GM04503 (cell line): ENCODE measurements at regions not wholly inside any gene's neighbourhood (a gene's known extent, or its start where the extent isn't known, plus 50 kb on each side); places are given as distances from the start of the nearest gene placed in this dataset.

Experiments
- DNase-seq: peaks from one replicate; pipeline ENCODE4 v3.0.0-alpha.2; 2012; ENCODE audit warnings: low read depth

DNA sequence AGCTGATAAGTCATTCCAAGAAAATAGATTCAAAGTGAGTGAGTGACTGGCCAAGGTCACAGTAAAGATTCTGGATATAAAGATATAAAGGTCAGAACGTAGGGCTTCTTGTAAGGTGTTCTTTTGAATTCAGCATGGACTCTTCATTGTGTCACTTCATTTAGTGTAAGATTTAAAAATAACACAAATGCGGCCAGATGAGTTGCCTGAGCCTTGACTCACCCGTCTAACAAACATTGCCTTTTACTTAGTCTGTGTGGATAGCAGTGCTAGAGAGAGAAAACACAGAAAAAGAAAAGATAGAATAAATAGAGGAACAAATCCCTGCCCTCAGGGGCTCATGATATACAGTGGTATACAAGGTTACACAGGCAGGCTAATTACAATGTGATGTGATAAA lies 223.4 kb downstream of the PLPP3 start:
- DNase-seq = no peak

DNA sequence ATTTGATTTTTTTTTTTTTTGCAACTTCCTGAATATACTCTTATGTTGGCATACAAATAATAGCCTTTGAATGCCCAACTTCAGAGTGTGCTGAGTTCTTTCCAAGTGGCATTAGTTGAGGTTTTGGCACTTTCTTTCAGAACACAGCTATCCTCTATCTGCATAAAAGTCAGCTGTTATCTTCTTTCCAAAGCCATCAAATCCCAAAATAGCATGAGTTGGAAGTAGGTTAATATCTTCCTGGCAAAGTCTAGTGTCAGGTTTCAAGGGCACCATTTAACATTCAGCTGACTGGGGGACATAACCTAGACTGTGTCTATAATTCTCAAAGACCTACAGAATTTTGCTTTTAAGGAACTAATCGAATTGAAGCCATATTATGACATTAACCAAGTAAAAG lies 223.9 kb downstream of the PLPP3 start:
- DNase-seq = no peak

DNA sequence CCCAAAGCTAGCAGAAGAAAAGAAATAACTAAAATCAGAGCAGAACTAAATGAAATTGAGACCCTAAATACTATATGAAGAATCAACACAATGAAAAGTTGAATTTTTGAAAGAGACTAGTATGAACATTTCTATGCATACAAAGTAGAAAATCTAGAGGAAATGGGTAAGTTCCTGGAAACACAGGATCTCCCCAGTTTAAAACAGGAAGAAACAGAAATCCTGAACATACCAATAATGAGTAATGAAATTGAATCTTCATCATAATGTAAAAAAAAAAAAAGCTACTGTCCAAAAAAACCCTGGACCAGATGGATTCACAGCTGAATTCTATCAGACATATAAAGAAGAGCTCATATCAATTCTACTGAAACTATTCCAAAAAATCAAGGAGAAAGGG lies 233.5 kb downstream of the PLPP3 start:
- no peak for DNase-seq

DNA sequence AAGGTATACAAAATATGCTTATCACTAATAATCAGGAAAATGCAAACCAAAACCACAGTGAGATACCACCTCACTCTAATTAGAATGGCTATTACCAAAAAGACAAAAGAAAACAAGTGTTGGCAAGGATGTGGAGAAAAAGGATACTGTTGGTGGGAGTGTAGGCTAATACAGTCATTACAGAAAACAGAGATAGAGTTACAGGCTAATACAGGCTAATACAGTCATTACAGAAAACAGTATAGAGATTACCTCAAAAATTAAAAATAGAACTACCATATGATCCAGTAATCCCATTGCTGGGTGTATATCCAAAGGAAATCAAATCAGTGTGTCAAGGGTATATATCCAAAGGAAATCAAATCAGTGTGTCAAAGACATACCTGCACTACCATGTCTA lies 238.4 kb downstream of the PLPP3 start:
- DNase-seq = no peak

DNA sequence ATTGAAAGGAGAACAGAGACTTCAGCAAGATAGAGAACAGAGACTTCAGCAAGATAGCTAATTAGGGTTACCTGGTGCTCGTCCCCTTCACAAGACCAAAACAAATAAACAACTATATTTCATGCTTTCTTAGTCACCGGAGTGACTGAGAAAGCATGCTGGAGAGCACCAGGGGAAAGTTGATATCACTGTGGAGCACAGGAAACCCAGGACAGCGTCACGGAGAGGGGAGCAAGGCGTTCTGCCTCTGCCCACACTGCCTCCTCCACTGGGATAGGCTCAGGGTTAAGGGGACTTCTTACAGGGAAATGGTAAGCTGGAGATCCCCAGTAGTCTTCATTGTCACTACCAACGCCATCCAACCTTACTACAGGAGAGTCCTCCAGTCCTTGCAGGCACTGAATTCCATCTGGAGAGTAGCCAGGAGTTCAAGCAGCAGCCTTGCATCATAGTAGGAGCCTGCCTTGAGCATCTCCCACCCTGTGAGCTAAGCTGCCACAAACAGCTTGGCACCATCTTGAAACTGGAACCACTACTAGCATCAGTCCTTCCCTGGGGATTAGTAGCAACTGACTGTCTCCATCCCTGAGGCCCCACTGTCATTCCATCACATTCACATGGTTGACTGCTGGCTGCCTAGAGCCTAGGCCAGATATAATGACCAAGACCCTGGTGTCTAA lies 239.4 kb downstream of the PLPP3 start:
- no peak for DNase-seq

DNA sequence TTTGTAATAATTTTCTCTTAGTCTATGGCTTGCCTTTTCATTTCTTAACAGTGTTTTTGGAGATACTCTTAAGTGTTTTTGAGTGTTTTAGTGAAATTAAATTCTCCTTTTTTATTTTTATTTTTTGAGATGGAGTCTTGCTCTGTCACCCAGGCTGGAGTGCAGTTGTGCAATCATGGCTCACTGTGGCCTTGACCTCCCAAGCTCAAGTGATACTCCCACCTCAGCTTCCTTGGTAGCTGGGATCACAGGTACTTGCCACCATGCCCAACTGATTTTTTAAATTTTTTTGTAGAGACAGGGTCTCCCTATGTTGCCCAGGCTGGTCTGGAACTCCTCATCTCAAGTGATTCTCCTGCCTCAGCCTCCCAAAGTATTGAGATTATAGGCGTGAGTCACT lies 240.3 kb downstream of the PLPP3 start:
- DNase-seq = no peak

DNA sequence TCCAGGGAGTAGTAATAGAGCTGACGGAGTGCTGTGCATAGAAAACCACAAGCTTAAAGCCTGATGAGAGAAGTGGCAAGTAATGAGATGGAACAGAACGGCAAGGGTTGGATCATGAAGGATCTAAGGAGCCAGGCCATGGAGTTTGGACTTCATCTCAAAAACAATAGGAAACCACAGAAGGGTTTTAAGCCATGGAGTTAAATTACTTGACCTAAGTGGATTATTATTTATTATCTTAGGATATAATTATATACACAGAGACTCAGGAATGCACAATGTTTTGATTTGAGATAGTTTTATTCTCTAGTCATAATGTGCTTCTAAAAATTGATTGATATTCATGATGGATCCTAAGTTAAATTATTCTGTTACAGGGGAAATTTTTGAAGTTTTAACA lies 242.4 kb downstream of the PLPP3 start:
- no peak for DNase-seq

DNA sequence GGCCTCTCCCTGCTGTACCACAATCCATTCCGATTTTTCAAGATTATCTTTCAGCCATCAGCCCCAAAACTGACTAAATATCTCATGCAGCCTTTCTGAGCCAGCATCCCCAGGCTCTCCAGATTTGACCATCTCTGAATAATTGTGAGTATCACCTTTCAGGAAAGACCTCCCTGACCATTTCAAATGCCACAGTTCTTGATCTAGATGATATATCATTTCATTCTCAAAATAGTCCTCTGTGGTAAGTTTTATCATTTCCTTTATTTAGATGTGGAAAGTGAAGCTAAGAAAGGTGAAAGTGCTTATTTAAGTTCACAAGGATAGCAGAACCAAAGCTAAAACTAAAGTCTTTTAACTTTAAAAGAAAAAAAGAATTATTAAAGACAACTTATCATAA lies 244.0 kb downstream of the PLPP3 start:
- no peak for DNase-seq

DNA sequence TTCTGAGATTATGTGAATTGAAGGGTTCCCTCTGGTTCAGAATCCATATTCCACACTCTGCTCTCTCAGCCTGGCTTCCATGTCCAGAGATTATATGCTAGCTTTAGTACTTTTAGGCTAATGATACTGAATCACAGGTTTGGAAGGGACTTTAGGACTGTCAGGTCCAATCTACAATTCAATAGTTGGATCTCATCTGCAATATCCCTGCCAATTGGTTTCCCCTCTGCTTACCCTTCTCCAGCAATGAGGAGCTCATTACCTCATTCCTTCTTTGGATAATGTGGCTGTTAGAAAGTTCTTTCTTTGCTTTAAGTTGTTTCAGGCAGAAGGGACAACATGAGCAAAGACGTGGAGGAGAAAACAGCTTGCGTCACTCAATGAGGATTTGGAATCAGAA lies 245.3 kb downstream of the PLPP3 start:
- DNase-seq = no peak

DNA sequence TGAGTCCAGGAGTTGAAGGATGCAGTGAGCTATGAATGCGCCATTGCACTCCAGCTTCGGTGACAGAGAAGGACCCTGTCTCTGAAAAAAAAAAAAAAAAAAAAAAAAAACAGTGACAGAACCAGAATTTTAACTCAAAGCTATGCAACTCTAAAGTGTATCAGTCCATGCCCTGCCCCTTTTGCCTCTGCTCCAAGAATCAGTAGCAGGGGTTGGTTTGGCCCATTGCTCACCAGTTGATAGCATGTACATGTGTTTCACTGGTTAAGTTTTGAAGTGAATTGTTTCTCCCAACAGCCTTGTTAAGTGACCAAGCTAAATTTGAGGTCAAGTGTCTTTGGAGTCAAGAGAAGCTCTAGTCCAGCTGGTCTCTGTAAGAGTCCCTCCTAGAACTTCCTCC lies 245.9 kb downstream of the PLPP3 start:
- DNase-seq = no peak

DNA sequence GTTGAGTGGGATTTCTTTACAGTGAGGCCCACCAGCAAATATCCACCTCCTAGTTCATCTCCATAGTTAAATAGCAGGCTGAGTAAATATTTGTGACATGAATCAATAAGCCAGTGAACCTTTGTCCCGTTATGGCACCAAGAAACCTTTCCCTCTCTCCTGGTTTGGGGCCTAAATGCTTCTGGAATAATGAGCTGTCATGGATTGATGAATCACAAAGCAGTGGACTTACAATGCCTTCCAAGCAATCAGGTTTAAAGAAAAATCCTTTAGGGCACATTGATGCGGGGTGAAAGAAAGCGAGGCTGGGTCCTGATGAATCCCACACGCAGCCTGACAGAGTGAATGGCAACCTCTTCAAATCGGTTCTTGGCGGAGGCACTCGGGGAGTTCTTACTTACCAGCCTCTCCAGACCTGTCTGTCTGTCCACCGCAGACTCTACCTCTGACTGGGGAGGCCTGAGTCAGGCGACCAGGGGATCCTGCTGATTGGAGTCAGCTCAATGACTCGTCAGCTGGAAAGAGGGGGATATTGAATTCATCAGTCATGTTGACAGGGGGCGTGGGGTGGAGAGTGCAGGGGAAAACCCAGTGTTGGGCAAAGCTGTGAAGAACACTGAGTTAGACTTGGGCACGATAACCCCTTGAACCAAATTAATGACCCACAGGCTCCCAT lies 247.3 kb downstream of the PLPP3 start:
- no peak for DNase-seq

DNA sequence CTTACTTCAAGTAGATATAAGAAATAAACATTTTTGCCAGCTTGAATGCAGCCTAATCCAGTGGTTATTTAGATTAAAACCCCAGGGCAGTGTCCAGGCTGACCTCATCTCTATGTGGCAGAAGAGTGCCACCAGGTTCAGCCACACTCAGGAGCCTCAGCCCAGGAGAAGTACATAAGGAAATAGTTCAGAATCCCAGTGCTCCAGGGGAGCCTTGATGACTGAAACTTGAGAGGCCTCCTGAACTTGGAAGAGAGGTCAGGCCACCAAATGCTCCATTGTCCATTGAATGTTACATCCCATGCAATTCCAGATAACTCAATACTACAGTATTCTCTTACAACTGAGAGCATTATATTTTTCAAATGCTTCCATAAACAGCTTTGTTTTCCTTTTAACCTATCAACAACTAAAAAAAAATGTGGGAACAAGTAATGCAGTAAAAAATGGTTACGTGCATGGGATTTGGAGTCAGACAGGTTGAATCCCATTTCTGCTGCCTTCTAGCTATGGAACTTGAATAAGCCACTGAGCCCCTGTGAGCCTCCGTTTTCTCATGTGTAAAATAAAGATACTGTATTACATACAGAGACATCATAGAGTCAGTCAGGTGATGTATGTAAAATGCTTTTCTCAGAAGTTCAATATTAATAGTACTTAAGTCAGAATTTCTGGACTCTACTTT lies 248.0 kb downstream of the PLPP3 start:
- DNase-seq = no peak

DNA sequence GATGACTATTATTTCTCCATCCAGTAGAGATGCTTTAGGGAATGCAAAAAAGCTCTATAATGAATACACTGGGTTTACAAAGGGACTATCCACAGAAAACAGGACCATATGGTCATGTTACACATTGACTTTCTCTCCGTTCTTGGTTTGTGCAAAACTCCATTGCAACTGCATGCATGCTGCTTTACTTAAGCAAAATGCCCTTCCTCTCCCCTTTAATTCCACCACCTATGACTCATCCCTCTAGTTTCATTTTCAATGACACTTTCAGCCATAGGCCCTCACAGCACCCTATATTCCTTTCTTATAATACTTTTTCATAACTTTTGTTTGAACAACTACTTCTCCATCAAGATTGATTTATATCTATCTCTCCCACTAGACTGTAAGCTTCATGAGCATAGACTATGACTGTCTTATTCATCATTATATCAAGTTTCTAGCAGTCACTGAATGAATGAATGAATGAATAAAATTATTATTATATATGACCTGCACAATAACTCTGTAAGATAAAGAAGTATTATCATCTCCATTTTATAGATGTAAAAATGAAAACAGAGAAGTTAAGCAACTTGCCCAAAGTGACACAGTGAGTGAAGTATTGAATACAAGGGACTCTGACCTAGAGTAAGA lies 248.9 kb downstream of the PLPP3 start:
- DNase-seq = no peak

DNA sequence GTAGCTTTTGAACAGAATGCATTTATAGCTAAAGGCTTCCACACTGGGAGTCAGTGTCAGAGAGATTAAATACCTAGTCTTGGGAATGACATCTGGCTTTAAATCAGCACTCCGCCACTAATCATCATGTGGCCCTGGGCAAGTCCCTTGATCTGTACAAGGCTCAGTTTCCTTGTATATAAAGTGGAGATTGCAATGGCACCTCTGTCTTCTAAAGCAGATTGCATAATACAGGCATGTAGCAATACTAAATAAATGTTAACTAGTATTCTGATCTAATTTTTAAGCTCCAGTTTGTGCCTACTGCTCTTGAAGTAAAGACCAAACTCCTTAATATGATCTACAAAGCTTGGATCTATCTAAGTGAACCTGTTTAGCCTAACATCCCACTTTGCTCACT lies 249.4 kb downstream of the PLPP3 start:
- no peak for DNase-seq

DNA sequence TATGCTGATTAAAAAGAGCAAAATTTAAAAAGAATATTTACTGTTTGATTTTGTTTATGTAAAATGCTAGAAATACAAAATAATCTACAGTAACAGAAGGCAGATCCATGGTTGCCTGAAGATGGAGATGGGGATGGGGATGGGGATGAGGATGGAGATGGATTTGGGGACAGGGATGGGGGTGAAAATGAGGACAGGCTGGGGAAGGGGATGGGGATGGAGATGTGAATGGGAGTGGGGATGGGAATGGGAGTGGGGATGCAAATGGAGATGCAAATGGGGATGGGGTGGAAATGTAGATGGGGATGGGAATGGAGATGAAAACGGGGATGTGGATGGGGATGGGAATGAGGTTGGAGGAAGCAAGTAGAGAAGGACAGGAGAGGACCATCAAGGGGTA lies 252.2 kb downstream of the PLPP3 start:
- DNase-seq = no peak

DNA sequence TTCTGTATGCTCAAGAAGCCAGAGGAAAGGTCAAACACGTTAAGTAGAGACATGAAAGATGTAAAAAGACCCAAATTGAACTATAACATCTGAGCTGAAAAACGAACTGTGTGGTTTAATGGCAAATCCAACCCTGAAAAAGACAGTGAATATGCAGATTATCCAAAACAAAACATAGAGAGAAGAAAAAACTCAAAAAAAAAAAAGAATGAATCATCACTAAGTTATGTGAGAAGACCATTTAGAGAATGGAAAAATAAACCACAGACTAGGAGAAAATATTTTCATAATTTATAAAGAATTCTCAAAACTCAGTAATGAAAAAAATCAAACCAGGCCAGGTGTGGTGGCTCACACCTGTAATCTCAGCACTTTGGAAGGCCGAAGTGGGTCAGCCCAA lies 253.3 kb downstream of the PLPP3 start:
- DNase-seq = no peak

DNA sequence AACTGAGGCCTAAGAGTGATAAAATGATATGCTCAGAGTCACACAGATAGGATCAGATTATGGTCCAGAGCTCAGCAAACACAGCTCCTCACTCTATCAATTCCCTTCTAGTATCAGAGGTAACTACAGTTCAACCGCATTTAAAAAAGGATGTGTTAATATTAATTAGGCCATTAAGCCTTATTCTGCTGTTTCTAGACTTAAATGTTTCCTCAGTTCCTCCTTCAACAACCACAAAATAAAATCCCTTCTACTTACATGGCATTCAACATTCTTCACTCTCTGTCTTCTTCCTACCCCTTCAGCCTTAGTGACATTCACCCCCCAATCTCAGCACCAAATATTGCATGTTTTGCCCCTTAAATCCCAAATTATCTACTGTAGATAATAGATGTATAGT lies 254.9 kb downstream of the PLPP3 start:
- DNase-seq = no peak

DNA sequence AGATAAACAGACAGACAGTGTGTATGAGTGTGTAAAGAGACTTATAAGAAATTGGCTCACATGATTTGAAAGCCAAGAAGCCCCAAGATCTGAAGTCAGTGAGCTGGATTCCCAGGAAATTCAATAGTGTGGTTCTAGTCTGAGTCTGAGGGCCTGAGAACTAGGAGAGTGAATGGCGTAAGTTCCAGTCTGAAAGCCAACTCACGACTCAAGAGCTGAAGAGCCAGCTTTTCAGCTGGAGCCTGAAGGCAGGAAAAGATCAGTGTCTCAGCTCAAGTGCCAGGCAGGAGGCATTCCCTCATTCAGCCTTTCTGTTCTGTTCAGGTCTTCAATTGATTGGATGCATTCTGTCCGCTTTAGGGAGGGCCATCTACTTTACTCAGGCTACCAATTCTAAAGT lies 257.2 kb downstream of the PLPP3 start:
- no peak for DNase-seq

DNA sequence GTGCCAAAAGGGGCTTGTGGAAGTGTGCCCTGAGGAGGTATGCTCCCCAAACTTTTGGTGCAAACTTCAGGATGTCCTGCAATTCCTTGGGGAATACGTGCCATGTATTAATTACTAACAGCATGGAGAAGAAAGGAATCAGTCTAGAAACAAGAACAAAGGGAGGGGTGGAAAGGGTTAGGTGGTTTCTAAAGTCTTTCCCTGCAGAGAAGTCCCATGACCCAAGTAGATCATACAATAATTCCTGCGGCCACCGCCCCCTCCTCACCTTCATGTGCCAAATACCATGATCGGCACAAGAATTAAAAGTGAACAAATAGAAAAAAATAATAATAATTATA lies 258.2 kb downstream of the PLPP3 start:
- no peak for DNase-seq

DNA sequence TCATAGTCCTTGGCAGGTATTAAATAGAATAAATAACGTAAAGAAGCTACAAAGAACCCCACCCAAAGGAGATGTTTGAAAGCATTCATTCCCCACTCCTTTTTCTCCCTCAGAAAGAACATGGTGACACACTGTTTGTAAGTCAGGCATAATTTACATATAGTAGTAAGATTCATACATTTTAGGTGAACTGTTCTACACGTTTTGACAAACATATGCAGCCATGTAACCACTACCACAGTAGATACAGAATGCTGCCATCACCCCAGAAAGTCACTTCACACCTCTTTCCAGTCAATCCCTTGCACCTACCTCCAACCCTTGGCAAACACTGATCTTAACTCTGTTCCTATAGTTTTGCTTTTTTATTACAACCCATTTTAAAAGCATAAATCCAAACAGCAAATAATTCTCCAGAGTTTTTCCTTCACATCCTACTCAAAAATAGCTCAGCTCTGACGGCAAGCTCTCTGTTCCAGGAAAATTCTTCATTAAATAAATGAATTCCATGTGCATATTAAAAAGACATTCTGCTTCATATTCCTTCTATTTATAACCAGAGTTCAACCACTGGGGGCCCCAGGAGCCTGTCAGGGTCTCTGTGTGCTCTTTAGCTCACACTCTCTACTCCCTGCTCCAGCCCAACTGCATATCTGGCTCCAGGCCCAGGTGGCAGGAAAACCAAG lies 258.8 kb downstream of the PLPP3 start:
- no peak for DNase-seq

DNA sequence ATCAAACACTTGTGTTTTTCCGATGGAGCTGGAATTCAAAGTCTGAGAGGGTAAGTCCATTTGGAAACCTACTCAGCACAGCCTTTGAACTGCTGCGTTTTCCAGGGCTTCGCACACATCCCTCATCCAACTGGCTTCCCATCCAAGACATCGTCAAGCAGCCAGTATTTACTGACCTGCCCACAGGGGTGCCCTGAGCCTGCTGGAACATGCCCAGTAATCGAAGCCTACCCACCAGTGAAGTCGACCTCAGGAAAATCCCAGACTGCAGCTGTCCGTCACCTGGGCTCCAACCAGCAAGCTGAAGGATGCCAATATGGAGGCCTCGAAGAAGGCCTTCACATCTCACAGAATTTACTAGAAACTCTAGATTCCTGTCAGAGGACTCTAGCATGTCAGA lies 261.6 kb downstream of the PLPP3 start:
- DNase-seq = no peak

DNA sequence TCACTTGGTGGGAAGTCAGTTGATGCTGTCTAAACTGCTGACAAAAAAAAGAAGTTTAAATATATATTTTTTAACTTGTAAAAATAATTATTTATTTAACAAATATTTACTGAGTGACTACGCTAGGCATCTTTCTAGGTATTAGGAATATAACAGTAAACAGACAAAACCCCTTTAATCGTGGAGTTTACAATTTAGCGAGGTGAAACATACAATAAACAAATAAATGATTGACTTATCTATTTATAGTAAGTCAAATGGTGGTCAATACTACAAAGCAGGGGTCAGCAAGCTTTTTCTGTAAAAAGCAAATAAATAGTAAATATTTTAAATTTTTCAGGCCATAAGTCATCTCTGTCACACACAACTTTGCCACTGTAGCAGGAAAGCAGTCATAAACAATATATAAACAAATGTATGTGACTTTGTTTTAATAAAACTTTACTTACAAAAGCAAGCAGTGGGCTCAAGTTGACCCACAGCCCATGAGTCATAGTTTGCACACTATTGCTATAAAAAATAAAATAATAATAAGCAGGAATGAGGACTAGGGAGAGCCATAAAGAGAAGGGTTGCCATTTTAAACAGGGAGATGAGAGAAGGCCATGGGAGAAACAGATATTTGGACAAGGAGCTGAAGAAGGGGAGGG lies 263.9 kb downstream of the PLPP3 start:
- no peak for DNase-seq
